OCI-LY1 (cell line): ENCODE measurements at regions not wholly inside any gene's neighbourhood (a gene's known extent, or its start where the extent isn't known, plus 50 kb on each side); places are given as distances from the start of the nearest gene placed in this dataset.

Experiments
- H2AFZ ChIP-seq: fragments of 200-600 bp; sonication (generic), shearing (Covaris generic); 2 replicates; pipeline ENCODE4 v1.6.0; 2014; ENCODE audit warnings: antibody characterized with exemption, mild to moderate bottlenecking, low read length
- H3F3A ChIP-seq: fragments of 200-600 bp; sonication (generic), shearing (Covaris generic); 2 replicates; pipeline ENCODE4 v1.6.0; 2014; ENCODE audit warnings: mild to moderate bottlenecking, antibody characterized with exemption, low read length, moderate library complexity; ENCODE audit not compliant: insufficient read depth
- H3K27ac ChIP-seq: fragments of 200-600 bp; sonication (generic); 2 replicates; pipeline ENCODE4 v1.5.1; 2014; ENCODE audit warnings: low read length, mixed run types, mild to moderate bottlenecking, low read depth; ENCODE audit not compliant: poor library complexity, severe bottlenecking
- H3K27me3 ChIP-seq: fragments of 200-600 bp; sonication (generic); 2 replicates; pipeline ENCODE4 v1.6.0; 2014; ENCODE audit warnings: antibody characterized with exemption, mild to moderate bottlenecking, low read length, moderate library complexity; ENCODE audit not compliant: insufficient read depth
- H3K36me3 ChIP-seq: fragments of 200-600 bp; sonication (generic); 2 replicates; pipeline ENCODE4 v1.6.1; 2014; ENCODE audit warnings: mild to moderate bottlenecking, antibody characterized with exemption, low read length, moderate library complexity, mixed read lengths; ENCODE audit not compliant: insufficient read depth
- H3K4me1 ChIP-seq: fragments of 200-600 bp; sonication (generic); 2 replicates; pipeline ENCODE4 v1.5.1; 2014; ENCODE audit warnings: mild to moderate bottlenecking, low read length, moderate library complexity; ENCODE audit not compliant: insufficient read depth, severe bottlenecking
- H3K4me2 ChIP-seq: fragments of 200-600 bp; sonication (generic), shearing (Covaris generic); 2 replicates; pipeline ENCODE4 v1.6.1; 2014; ENCODE audit warnings: low read length
- H3K4me3 ChIP-seq: fragments of 200-600 bp; sonication (generic); 2 replicates; pipeline ENCODE4 v1.5.1; 2014; ENCODE audit warnings: low read length, low read depth, mild to moderate bottlenecking, mixed read lengths; ENCODE audit not compliant: poor library complexity, severe bottlenecking
- H3K79me2 ChIP-seq: fragments of 200-600 bp; shearing (Covaris generic); 2 replicates; pipeline ENCODE4 v1.6.1; 2016; ENCODE audit warnings: mixed run types, low read length, mixed read lengths; ENCODE audit not compliant: insufficient read depth
- H3K9ac ChIP-seq: fragments of 200-600 bp; sonication (generic), shearing (Covaris generic); 2 replicates; pipeline ENCODE4 v1.6.1; 2014; ENCODE audit warnings: mild to moderate bottlenecking, low read length, mixed read lengths
- H3K9me2 ChIP-seq: fragments of 200-600 bp; sonication (generic), shearing (Covaris generic); 2 replicates; pipeline ENCODE4 v1.6.1; 2014; ENCODE audit warnings: low read depth, mild to moderate bottlenecking, low read length, mixed read lengths
- H3K9me3 ChIP-seq: fragments of 200-600 bp; shearing (Covaris generic); 2 replicates; pipeline ENCODE4 v1.6.1; 2014; ENCODE audit warnings: low read length, mixed read lengths
- H4K20me1 ChIP-seq: fragments of 200-600 bp; sonication (generic), shearing (Covaris generic); 2 replicates; pipeline ENCODE4 v1.6.0; 2016; ENCODE audit warnings: mild to moderate bottlenecking, low read length; ENCODE audit not compliant: insufficient read depth
- EZH2 ChIP-seq: fragments of 200-600 bp; sonication (generic), shearing (Covaris generic); IDR thresholded peaks from 2 replicates; pipeline ENCODE4 v1.8.0; 2017; ENCODE audit warnings: borderline replicate concordance, mixed run types, mild to moderate bottlenecking, antibody characterized with exemption, low read length, moderate library complexity, mixed read lengths
- TF ChIP-seq, protein P1 (sequence below): fragments of 200-600 bp; sonication (generic), shearing (Covaris generic); IDR thresholded peaks from 2 replicates; pipeline ENCODE4 v1.5.1; 2017; ENCODE audit warnings: mild to moderate bottlenecking, antibody characterized with exemption, low read length, moderate library complexity, mixed read lengths

DNA sequence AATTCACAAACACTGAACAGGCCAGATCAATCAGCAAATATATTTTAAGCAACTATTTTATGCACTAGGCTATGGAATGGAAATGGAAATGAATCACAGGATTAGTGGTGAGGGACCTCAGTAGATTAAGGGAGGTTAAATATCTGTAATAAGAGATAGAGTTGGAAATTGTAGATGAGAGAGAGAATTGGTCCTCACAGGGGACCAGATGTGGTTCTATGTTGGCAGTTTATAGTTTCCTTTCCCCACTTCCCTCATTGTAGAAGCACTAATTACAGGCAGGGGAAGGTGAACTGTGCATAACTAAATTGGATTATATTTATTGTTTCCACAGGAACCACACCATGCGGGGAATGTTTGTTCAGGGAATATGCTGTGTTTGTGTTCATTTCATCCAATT is 496.2 kb downstream of the ARHGEF28 start:
- Histone ChIP-seq H3K4me2 (no peak overlapping the region), H3K9me2 (no peaks in the 10 kb centered on the region), H3K9ac (no peak overlapping the region), H3K27ac (no peak overlapping the region), H3K36me3 (no peaks in the 10 kb centered on the region), H3K9me3 (no peaks in the 10 kb centered on the region), H3K79me2 (no peaks in the 10 kb centered on the region), H2AFZ (no peak overlapping the region), H3F3A (no peaks in the 10 kb centered on the region), H3K4me1 (no peaks in the 10 kb centered on the region), H3K27me3 (no peaks in the 10 kb centered on the region), H4K20me1 (no peaks in the 10 kb centered on the region), H3K4me3 (no peak overlapping the region)
- TF ChIP-seq, protein P1, sequence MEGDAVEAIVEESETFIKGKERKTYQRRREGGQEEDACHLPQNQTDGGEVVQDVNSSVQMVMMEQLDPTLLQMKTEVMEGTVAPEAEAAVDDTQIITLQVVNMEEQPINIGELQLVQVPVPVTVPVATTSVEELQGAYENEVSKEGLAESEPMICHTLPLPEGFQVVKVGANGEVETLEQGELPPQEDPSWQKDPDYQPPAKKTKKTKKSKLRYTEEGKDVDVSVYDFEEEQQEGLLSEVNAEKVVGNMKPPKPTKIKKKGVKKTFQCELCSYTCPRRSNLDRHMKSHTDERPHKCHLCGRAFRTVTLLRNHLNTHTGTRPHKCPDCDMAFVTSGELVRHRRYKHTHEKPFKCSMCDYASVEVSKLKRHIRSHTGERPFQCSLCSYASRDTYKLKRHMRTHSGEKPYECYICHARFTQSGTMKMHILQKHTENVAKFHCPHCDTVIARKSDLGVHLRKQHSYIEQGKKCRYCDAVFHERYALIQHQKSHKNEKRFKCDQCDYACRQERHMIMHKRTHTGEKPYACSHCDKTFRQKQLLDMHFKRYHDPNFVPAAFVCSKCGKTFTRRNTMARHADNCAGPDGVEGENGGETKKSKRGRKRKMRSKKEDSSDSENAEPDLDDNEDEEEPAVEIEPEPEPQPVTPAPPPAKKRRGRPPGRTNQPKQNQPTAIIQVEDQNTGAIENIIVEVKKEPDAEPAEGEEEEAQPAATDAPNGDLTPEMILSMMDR: no peak
- TF ChIP-seq EZH2: no peak

DNA sequence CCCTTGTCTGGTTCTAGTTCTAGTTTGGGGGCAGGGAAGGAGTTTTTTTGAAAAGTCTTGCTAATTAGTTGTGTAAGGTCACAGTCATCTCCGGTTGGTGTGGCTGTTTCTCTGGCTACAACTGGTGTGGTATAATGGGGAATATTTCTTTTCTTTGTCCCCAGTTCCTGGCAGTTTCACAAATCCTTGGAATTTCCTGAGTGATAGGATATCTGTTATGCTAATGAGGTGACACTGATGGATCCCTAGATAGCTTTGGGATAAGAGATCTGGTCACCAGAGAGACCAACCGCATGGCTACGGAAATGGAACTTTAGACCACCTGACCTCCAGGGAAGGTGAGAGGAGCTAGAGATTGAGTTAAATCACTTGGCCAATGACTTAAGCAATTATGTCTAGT is 494.6 kb downstream of the ARHGEF28 start:
- no peaks in the 10 kb centered on the region for H3K4me1 ChIP-seq

DNA sequence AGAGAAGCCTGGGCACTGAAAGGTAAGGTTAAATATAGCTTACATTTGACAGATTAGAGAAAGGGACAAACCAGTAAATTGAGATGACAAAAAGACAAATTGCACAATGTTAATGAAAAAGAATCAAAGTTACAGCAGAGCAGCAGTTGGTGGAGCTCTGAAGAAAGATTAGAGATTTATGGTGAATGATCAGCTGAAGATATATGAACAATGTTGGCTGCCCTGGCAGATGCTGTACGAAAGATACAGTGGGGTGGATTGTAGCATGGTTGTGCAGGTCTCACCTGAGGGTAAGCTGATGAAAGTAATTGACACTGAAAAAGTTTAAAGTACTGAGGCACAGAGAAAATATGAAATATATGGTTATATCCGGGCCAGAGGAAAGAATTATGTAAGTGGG is 492.1 kb downstream of the ARHGEF28 start:
- H3K27me3 ChIP-seq: no peaks in the 10 kb centered on the region
- no peak overlapping the region for H3K4me2 ChIP-seq
- no peaks in the 10 kb centered on the region for H3K9me2 ChIP-seq
- no peaks in the 10 kb centered on the region for H3F3A ChIP-seq
- no peaks in the 10 kb centered on the region for H3K79me2 ChIP-seq
- no peak overlapping the region for H3K4me3 ChIP-seq
- no peaks in the 10 kb centered on the region for H4K20me1 ChIP-seq
- TF ChIP-seq, protein P1: no peak
- TF ChIP-seq EZH2: no peak
- no peak overlapping the region for H2AFZ ChIP-seq
- no peaks in the 10 kb centered on the region for H3K36me3 ChIP-seq
- H3K9ac ChIP-seq: no peak overlapping the region
- H3K27ac ChIP-seq: no peak overlapping the region
- H3K4me1 ChIP-seq: no peaks in the 10 kb centered on the region
- H3K9me3 ChIP-seq: no peaks in the 10 kb centered on the region

More for the DNA sequence above, 494.6 kb downstream of the ARHGEF28 start:
- H3K27me3 ChIP-seq: no peaks in the 10 kb centered on the region
- no peaks in the 10 kb centered on the region for H3K79me2 ChIP-seq
- H2AFZ ChIP-seq: no peak overlapping the region
- H3K4me2 ChIP-seq: no peak overlapping the region
- no peaks in the 10 kb centered on the region for H3K9me3 ChIP-seq
- no peak overlapping the region for H3K27ac ChIP-seq
- no peaks in the 10 kb centered on the region for H3K36me3 ChIP-seq
- no peaks in the 10 kb centered on the region for H3F3A ChIP-seq
- no peak overlapping the region for H3K4me3 ChIP-seq
- H4K20me1 ChIP-seq: no peaks in the 10 kb centered on the region
- no peak overlapping the region for H3K9ac ChIP-seq
- no peak for TF ChIP-seq EZH2
- TF ChIP-seq, protein P1: no peak
- no peaks in the 10 kb centered on the region for H3K9me2 ChIP-seq
